Duodenal mucosa (tissue), 2 donors: ENCODE measurements at regions not wholly inside any gene's neighbourhood (a gene's known extent, or its start where the extent isn't known, plus 50 kb on each side); places are given as distances from the start of the nearest gene placed in this dataset.
A peak's percentile ranks its signal among the peaks of the same experiment; 100 is the strongest.

Experiments used
- H3K27ac ChIP-seq: one replicate; pipeline ENCODE4 v1.7.0; 2013; ENCODE audit warnings: low read depth, low read length
- H3K27me3 ChIP-seq, 2 donors: one replicate each; pipeline ENCODE4 v1.7.0; 2013; ENCODE audit warnings: low read length in 2 of 2, control low read depth in 1 of 2; ENCODE audit not compliant: insufficient read depth in 2 of 2, control insufficient read depth in 1 of 2
- H3K36me3 ChIP-seq, 2 donors: one replicate each; pipeline ENCODE4 v1.7.0; 2013; ENCODE audit warnings: low read length in 2 of 2, control low read depth in 1 of 2; ENCODE audit not compliant: insufficient read depth in 2 of 2, control insufficient read depth in 1 of 2
- H3K4me1 ChIP-seq, 2 donors: one replicate each; pipeline ENCODE4 v1.7.0; 2013; ENCODE audit warnings: low read length in 2 of 2, control low read depth in 1 of 2; ENCODE audit not compliant: insufficient read depth in 2 of 2, control insufficient read depth in 1 of 2
- H3K4me3 ChIP-seq, 2 donors: one replicate each; pipeline ENCODE4 v1.7.0; 2013; ENCODE audit warnings: low read length in 2 of 2, low read depth in 1 of 2
- H3K9ac ChIP-seq, 2 donors: one replicate each; pipeline ENCODE4 v1.7.0; 2013; ENCODE audit warnings: low read length in 2 of 2, low read depth in 1 of 2
- H3K9me3 ChIP-seq, 2 donors: one replicate each; pipeline ENCODE4 v1.7.0; 2013; ENCODE audit warnings: low read length in 2 of 2, control low read depth in 1 of 2; ENCODE audit not compliant: control insufficient read depth in 1 of 2

DNA sequence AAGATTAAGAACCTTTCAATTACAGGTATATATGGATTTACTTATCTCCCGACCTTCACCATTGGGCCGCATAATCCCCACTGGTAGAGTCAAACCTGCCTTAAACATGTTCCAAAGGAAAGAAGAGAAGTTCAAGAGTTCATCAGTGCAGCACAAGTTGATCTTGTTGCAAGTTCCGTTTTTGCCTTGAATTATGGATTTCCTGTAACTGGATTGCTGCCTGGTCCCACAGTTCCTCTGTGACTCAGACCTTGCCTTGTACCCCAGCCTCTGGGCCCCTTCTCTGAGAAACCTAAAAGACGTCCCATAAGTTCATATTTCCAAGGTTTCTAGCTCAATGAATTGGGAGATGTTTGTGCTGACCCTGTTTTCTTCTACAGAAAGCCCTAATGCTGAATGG is 112.5 kb upstream of the THBS1 start:
- no peak overlapping the region for H3K4me3 ChIP-seq
- no peaks in the 10 kb centered on the region for H3K27me3 ChIP-seq
- H3K27ac ChIP-seq: no peak overlapping the region
- no peaks in the 10 kb centered on the region for H3K9me3 ChIP-seq
- H3K36me3 ChIP-seq: no peaks in the 10 kb centered on the region
- peaks cover 0 to 5% of the 10 kb centered on the region in 2 donors for H3K4me1 ChIP-seq
- no peak overlapping the region for H3K9ac ChIP-seq

DNA sequence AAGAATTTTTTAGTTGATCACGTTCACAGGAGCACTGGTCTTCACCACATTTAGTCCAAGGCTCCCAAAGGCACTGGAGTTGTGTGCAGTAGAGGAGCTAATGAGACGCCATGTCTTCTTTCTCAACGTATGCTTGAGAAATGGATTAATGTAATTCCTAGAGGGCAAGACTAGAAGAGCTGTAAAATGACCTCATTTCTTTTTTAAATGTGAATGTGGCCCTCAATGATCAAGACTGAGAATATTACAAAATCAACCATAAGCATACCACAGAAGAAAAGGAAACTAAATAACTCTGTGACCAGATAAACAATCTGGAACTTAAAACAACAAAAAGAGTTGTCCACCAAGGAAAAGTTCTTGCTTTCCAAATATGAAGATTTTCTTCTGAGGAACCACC is 112.1 kb upstream of the THBS1 start:
- Histone ChIP-seq H3K27me3 (no peaks in the 10 kb centered on the region), H3K4me3 (no peak overlapping the region), H3K27ac (no peak overlapping the region), H3K9ac (no peak overlapping the region), H3K36me3 (no peaks in the 10 kb centered on the region), H3K4me1 (peaks cover 2 to 5% of the 10 kb centered on the region in 2 donors), H3K9me3 (no peaks in the 10 kb centered on the region)

- H3K36me3 ChIP-seq: no peaks in the 10 kb centered on the region
- peaks cover 5% of the 10 kb centered on the region in 2 donors for H3K4me1 ChIP-seq
- no peaks in the 10 kb centered on the region for H3K9me3 ChIP-seq
- H3K9ac ChIP-seq: no peak overlapping the region
- H3K27ac ChIP-seq: peak overlapping the region; percentile 71
- H3K27me3 ChIP-seq: no peaks in the 10 kb centered on the region
- no peak overlapping the region for H3K4me3 ChIP-seq
Measured at GRCh38 chr15:39471785-39472574, 108.9 kb upstream of the THBS1 start.

- Histone ChIP-seq H3K9me3 (no peaks in the 10 kb centered on the region), H3K4me1 (peaks cover 5% of the 10 kb centered on the region in 2 donors), H3K4me3 (no peak overlapping the region), H3K27me3 (no peaks in the 10 kb centered on the region), H3K27ac (peak overlapping the region; percentile 71), H3K36me3 (no peaks in the 10 kb centered on the region), H3K9ac (peak overlapping the region in 1 of 2 donors; percentile 8)
Measured at GRCh38 chr15:39472621-39473297, 108.1 kb upstream of the THBS1 start.

DNA sequence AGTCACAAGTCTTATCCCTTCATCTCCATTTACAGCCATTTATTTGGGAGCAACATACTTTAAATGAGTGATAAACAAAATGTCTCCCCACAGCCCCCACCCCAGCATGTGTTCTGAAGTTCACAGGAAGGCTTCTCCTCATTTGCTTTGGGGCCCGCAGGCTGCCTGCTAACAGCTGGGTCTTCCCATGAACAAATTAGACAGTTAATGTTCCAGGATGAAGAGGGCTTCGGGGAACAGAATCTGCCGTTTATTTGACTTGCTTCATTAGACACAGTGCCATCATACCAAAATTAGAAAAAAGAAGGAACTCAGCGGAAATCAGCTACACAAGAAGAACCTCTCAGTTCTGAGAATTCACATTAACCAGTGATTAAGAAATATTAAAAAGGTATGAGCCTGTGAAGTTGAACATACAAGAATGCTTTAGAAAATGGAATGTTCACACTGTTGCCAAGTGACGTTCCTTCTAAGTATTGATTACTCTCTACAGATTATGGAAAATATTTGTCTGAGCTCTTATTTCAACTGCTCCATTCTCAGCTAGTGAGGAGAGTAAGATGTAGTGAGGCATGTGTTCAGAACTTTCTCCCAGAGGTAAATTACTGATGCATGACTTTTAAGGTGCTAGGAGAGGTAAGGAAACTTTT is 107.5 kb upstream of the THBS1 start:
- no peaks in the 10 kb centered on the region for H3K9me3 ChIP-seq
- H3K9ac ChIP-seq: peak overlapping the region in 1 of 2 donors; percentile 13
- peak overlapping the region; percentile 28 for H3K27ac ChIP-seq
- H3K4me3 ChIP-seq: no peak overlapping the region
- H3K4me1 ChIP-seq: peaks cover 3 to 5% of the 10 kb centered on the region in 2 donors
- no peaks in the 10 kb centered on the region for H3K27me3 ChIP-seq
- no peaks in the 10 kb centered on the region for H3K36me3 ChIP-seq

DNA sequence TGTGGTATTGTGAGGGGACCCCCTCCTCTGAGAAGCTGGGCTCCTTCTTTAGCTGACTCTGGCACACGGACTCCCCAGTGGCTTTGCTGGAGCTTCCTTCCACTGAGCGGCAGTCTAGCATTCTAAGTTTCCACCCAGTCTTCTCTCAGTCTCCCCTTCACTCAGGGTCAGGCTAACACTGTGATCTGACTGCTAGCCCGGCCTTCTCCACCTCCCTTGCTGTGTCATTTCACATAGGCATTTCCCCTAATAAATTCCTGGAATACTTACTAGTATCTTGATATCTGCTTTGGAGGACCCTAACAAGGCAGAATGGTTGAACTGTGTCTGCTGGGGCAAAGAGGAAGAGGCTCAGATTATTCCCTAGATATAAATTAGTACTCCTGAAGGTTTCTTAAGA is 106.2 kb upstream of the THBS1 start:
- Histone ChIP-seq H3K27me3 (no peaks in the 10 kb centered on the region), H3K4me3 (no peak overlapping the region), H3K27ac (no peak overlapping the region), H3K9ac (no peak overlapping the region), H3K9me3 (no peaks in the 10 kb centered on the region), H3K36me3 (no peaks in the 10 kb centered on the region), H3K4me1 (peaks cover 0 to 8% of the 10 kb centered on the region in 2 donors)

- H3K36me3 ChIP-seq: no peaks in the 10 kb centered on the region
- H3K9ac ChIP-seq: no peak overlapping the region
- H3K27ac ChIP-seq: no peak overlapping the region
- peaks cover 0 to 5% of the 10 kb centered on the region in 2 donors for H3K4me1 ChIP-seq
- no peaks in the 10 kb centered on the region for H3K27me3 ChIP-seq
- no peak overlapping the region for H3K4me3 ChIP-seq
- no peaks in the 10 kb centered on the region for H3K9me3 ChIP-seq
Measured at GRCh38 chr15:39478996-39479395, 101.9 kb upstream of the THBS1 start.

- H3K27me3 ChIP-seq: no peaks in the 10 kb centered on the region
- no peak overlapping the region for H3K4me3 ChIP-seq
- H3K4me1 ChIP-seq: peaks cover 0 to 3% of the 10 kb centered on the region in 2 donors
- no peak overlapping the region for H3K9ac ChIP-seq
- no peak overlapping the region for H3K27ac ChIP-seq
- no peaks in the 10 kb centered on the region for H3K36me3 ChIP-seq
- H3K9me3 ChIP-seq: no peaks in the 10 kb centered on the region
Measured at GRCh38 chr15:39479911-39480310, 101.0 kb upstream of the THBS1 start.

DNA sequence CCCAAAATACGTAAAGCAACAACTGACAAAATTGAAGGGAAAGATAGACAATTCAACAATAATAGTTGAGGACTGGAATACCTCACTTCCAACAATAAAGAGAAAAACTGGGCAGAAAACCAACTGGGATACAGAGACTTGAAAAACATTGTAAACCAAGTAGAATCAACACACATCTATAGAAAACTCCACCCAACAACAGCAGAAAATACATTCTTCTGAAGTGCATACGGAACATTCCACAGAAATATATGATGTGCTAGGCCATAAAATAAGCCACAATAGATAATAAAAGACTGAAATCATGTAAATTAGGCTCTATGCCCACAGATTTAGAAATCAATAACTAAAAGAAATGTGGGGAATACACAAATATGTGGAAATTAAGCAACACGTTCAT is 98.4 kb upstream of the THBS1 start:
- Histone ChIP-seq H3K27me3 (no peaks in the 10 kb centered on the region), H3K36me3 (no peaks in the 10 kb centered on the region), H3K4me1 (peaks cover 0 to 3% of the 10 kb centered on the region in 2 donors), H3K4me3 (no peak overlapping the region), H3K27ac (no peak overlapping the region), H3K9me3 (no peaks in the 10 kb centered on the region), H3K9ac (no peak overlapping the region)
